CD4-positive, alpha-beta T cell treated with Interleukin-6 for 4 hours (primary cell): ENCODE measurements at regions not wholly inside any gene's neighbourhood (a gene's known extent, or its start where the extent isn't known, plus 50 kb on each side); places are given as distances from the start of the nearest gene placed in this dataset.

Source experiments
- DNase-seq: peaks from one replicate; pipeline ENCODE4 v3.0.0-alpha.2; 2020; ENCODE audit warnings: mixed read lengths

DNA sequence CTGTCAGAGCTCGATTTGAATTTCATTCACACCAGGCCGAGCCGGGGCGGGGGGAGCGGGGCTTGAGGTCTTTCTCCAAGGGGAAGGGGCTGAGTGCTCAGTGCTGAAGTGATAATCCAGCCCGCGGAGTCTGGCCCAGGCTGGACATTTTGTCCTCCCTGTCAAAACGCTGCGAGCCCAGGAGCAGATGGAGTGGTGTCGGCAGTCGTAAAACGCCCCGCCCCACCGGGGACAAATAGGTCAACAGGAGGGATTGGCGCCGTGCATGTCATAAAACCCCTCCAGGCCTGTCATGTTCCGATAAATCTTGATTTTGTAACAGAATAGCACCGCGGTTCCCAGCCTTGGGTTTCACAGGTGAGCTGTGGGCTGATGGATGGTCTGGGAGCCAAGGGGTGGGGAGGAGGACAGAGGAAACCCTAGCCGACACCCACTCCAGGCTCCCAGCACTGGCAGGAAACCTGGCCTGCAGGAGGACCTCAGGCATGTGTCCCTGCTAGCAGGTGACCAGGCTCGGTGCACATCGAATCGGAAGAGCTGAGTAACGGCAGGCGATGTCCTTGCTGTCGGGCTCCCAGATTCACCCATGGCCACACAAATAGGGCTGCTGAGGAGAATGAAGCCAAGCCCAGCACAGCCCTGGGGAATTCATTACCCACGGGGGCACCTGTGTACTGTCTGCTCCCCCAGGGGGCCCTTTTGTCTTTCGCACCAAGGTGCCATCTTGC, 341.4 kb downstream of the FOXL1 start:
- DNase-seq = no peak

DNA sequence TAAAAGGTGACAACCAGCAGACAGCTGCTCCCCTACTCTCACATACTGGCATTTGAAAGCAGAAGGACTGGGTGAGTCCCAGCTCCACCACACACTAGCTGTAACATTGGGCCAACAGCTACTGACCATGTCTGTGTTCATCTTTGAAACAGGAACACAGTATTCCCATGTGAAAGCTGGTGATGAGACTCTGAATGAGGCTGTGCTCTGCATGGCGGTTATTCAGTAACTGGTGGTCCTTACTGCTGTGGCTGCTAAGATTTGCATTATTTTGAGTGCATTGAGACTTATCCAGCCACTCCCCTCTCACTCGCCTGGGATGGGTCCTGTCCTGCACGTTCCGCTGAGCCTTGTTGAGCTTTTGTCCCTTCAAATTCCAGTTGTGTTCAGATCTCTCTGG, 342.9 kb downstream of the FOXL1 start:
- no peak for DNase-seq

DNA sequence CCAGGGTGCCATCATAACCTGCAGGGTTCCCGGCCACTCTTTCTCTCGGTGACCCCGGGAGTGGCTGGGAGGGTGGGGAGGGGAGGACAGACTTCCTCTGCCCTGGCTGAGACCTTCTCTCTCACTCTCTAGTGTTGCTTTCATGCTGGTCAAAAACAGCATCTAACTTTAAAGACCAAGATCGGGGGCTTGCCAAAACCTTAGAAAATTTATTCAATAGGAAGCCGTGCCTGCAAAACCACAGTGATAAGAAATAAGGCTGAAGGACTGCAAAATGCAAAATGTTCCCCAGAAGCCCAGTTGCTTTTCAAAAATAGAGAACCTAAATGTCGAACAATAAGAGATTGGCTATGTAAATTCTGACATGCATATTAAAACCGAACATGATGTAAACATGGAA, 344.0 kb downstream of the FOXL1 start:
- no peak for DNase-seq

DNA sequence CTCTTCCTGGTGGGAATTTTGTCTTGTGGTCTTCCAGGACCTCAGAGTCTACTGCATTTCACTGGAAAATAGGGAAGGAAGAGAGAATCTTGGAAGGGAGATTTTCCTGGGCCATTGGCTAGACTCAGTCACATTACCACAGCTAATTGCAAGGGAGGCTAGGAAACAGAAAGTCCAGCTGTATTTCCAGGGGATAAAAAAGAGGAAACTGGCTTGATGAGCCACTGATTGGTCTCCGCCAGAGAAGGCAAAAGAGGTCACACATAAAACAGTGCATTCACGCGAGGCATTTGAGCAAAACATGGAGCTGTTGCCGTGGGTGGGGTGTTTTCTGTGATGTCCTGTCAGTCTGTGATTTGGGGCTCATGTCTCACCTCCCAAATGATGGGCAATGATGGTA, 345.3 kb downstream of the FOXL1 start:
- DNase-seq = no peak

DNA sequence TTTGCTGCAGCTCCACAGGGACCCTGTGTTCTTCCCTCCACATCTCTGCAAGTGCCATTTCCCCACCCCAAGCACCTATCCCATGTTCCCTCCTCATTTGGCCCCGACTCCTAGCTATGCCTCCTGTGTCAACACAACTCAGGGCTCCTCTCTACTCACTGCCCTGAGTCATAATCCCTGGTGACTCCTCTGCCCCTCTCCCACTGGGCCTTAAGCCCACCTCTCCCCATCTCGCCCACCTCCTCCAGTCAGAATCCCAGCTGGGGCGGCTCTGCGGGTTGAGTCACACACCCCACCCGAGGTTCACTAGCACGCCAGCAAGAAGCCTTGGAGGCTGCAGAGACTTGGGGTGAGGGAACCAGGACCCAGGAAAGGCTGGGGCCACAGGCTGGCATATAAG, 346.2 kb downstream of the FOXL1 start:
- DNase-seq = no peak

DNA sequence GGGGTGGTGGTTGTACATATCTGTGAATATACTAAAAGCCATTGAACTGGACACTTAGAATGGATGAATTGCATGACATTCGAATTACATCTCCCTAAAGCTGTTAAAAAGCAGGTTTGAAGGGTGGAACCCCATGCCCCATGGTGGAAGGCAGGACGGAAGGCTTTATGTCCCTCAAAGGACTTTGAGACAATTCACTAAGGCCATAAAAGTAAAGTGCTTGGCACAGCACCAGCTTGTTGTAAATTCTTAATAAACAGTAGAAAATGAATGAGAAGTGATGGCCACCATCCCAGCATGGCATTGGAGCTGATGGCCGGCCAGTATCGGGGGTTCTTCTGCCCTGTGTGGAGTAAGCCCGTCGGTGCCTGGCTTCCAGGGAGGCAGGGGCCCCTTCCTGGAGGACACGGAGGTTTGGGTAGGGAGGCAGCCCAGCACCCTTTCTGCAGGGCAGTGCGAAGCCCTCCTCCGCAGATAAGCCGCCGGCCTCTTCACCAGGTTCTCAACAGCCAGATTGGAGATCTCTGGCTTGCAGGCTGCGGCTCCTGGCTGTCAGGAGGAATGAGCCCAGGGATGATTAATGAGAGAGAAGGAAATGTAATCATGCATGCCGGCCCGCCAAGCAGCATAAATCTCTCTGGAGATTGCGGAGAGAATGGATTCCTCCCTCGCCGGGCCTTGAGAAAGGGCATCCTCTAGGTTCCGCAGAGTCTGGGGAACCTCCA, 346.9 kb downstream of the FOXL1 start:
- DNase-seq = no peak

DNA sequence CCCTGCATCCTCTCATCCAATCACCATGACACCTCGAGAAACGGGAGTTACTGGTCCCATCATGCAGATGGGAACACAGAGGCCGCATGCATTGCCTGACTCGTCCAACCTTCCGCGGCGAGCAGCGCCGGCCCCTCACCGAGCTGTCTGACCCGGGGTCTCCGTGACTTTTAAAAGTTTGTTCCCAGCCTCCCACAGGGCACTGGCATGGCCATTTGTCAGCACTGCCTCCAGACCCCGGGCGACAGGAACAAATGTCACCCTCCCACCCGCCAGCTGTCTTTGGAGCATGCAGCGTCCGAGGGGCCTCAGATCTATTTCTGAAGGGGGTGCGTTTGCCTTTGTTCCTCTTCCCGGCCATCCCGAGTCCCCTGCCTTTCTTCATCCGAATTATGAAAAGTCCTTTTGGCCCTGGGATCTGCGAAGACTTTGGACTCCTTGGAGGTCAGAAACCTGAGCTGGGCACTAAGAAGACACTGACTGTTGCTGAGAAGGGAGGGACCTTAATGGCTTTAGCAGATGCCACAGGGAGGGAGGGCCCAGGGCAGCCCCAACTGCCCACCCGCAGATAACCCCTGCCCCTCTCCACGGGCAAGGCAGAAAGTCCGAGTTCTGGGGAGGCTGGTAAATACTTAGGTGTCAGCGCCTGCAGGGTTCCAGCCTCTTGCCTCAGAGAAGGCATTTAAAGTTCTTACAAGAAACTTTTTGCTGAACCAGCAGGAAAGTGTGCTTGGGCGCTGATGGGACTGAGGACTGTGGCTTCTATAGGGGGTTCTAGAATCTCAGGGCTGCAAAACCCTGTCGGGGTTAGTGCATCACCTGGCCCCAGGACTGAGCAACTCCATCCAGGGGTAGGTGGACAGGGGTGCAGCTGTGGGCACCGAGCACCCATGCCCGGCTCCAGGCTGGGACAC, 348.1 kb downstream of the FOXL1 start:
- no peak for DNase-seq

DNA sequence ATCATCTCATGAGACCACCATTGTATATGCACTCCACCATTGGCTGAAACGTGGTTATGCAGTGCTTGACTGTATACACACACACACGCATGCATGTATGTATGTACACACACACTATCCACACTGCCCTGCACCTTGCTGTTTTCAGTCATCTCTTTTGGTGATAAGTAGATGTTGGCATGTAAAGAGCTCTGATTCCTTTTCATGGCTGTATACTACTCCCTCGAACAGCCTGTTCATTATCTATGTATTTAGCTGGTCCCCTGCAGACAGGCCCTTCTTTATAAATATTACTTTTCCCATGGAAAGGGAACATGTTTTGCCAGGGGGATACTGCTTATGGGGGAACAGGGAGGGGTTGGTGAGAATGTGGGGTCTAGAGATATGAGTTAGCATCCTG, 349.4 kb downstream of the FOXL1 start:
- no peak for DNase-seq

DNA sequence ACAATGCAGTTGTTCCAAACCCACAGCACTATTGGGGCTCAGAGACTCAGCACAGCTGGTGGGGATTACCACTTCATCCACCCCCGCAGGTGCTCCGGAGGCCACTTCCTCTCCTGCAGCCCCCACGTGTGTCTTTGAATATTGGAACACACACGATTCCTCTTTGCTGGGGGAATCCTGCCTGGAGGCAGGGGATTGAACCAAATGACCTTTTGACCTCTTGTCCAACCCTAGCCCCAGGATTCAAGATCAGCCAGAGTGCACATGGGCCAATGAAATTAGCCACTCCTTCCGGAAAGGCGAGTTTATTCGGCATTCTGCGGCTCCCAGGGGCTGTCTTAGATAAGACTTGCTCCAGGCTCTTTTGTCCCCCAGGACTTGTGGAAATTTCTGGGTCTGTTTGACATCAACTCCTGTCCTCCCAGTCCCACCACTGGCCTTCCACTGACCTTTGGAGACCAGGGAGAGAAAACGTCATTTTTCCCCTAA, 350.2 kb downstream of the FOXL1 start:
- no peak for DNase-seq

DNA sequence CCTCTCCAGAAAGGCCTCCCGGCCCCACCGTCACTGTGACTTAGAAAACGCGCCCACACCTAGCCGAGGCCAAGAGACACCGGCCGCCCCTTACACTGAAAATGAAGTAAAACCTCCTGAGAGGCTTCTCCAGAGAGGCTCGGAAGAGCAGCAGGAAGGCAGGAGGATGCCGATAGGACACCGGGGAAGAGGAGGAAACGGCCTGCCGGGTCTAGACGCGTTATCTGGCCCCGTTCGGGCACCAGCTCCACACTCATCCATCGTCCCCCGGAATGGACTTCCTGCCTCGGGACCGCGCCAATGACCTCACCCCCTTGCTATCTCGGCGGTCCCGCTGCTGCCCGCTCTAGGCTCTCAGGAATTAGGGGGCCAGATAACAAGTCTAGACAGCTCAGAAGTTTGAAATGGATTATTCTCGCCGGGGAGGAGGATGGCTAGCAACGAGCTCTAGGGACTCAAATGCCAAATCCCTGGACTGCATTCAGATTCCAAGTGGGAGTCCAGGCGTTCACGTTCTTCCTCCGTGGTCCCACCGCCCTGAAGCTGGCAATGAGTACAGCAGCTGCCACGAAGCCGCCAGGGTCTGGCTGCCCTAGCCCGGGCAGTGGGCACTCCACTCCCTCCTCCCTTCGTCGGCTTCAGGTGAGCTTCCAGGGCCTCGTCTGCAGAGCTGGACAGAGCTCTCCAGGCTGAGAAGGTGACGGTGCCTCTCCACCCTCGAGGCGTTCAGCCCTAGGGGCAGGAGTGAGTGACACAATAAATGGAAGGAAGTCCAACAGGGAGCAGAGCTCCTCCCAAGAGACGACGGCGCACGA, 350.9 kb downstream of the FOXL1 start:
- no peak for DNase-seq

DNA sequence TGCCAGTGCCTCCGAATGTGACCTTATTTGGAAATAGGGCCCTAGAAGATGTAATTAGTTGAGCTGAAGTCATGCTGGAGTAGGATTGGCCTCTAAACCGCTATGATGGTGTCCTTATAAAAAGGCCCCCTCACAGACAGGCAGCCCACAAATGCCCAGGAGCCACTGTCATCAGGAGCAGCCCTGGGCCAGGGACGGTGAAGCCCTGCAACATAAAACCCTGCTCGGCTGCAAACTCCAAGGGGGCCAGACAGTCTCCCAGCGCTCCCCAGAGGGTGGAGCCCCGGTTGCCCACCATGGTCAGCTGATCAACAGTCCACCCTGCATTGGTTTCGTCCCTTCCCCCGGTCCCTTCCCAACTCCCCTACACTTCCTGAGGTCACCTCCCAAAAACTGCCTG, 351.7 kb downstream of the FOXL1 start:
- no peak for DNase-seq

DNA sequence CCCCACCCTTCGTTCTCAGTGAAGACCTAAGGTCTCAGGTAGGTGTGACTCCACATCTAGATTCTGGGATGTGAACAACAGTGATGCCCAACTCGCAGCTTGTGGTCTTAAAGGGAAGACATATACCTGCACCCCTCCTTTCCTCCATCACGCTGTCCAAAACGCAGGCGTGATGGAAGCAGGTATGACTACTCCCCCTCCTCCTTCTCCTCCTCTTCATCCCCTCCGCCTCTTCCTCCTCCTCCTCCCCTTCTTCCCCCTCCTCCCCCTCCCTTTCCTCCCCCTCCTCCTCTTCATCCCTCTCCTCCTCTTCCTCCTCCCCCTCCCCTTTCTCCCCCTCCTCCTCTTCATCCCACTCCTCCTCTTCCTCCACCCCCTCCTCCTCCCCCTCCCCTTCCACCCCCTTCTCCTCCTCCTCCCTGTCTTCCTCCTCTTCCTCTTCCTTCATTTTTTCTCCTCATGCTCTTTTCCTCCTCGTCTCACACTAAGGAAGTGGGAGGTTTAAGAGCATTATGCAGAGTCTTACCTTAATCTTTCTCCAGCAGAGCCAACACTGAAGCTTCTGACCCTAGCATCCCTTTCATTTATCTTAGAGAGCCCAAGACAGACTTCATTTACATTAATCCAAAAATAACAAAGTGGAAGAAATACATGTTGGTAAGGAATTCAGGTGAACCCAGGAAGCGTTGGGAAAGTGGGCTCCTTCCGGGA, 352.5 kb downstream of the FOXL1 start:
- DNase-seq = no peak

DNA sequence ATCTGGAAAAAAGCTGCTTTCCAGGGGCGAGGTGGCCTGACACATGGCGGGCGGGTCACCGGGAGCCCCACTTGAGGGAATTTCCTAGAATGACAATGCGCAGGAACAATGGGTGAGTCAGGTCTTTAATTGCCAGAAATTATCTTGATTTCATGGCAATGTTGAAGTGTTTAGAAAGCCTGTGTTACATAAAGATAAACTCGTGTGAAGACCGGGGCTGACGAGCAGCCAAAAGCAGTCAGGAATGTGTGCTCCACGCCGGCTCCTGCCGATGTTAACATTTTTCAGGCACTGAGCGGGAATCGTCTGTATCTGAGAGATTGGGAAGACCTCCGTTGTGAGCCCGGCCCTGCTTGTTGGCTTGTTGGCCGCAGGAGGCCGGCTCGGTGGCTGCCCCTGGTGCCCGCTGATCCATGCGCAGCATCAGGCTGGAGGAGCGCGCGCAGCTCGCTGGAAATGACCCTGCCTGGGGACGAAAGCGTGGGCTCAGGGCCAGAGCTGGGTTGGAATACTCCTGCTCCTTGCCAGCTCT, 353.1 kb downstream of the FOXL1 start:
- no peak for DNase-seq

DNA sequence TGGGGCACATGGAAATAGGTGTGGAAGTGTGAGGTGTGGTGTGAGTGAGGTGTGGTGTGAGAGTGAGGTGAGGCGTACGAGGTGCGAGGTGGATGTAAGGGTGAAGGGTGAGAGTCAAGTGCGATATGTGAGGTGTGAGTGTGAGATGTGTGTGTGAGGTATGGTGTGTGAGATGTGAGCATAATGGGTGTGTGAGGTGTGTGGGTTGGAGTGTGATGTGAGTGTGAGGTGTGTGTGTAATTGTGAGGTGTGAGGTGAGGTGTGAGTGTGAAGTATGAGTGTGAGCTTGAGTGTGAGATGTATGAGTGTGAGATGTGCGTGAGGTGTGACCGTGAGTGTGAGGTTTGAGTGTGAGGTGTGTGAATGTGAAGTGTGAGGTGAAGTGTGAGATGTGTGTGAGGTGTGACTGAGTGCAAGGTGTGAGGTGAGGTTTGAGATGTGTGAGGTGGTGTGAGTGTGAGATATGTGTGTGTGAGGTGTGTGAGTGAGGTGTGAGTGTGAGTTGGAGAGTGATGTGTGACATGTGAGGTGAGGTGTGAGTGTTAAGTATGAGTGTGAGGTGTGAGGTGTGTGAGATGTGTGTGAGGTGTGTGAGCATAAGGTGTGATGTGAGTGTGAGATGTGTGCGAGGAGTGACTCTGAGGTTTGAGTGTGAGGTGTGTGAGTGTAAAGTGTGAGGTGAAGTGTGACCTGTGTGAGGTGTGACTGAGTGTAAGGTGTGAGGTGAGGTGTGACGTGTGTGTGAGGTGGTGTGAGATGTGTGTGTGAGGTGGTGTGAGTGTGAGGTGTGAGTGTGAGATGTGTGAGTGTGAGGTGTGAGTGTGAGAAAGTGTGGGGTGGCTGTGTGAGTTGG, 354.0 kb downstream of the FOXL1 start:
- no peak for DNase-seq

DNA sequence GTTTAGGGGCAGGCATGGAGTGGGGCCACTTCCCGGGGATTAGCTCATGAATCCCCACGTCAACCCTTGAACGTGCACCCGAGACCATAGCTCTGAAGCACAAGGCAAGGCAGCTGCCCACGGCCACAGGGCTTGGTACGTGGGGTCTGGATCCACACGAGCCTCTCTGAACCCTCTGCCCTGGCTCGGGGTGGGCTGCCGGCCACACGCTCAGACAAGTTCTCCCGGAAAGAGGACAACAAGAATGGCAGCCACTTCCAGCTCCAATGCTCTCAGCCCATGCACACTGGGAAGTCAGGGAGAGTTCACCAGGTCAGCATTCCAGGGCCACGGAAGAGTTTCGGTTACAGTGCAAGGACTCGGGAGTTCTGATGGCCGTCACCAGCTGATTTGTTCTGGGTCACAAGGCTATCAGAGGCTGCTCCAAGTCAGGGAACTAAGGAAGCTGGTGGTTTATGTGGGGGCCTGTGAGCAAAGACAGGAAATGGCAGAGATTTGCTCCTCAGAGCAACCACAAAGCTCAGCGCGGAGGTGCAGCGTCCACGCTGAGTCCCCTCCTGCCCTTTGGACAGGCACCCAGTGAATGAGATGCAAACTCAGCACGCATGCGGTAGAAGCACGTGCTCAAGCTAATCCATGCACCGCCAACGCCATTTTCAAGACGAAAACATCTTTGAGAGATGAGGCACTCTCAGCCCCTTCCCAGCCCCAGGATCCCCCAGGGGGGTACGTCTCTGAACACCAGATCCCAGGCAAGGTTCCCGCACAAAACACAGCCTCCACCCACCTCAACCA, 356.4 kb downstream of the FOXL1 start:
- no peak for DNase-seq

DNA sequence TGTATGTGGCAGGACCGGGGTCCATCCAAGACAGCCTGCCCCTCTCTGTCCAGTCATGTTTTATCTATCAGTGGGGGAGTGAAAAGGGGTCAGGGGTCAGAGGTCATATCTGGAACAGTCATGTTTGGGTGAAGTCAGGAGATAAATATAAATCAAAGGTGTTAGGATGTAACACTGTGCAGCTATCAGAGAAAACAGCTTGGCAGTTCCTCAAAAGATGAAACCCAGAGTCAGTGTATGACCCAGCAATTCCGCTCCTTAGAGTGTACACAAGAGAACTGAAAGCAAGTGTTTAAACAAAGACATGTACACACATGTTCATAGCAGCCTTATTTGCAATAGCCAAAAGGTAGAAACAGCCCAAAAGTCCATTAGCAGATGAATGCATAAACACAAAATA, 361.3 kb downstream of the FOXL1 start:
- DNase-seq = no peak

DNA sequence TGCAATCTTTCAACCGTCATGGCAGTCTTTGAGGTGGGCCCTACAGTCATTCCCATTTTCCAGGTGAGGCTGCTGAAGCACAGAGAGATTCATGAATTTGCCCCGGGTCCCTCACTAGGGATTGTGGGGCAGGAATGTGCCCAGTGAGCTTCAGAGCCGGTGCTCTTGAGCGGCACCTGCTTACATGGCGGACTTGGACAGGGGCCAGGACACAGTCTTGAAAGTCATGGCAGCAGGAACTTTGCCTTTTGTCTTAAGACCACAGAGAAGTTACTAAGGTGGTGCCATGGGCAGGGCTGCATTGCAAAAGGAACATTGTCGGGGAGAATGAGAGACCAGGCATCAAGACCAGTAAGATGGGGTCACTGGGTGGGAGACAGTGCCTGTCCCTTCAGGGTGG, 363.4 kb downstream of the FOXL1 start:
- no peak for DNase-seq

DNA sequence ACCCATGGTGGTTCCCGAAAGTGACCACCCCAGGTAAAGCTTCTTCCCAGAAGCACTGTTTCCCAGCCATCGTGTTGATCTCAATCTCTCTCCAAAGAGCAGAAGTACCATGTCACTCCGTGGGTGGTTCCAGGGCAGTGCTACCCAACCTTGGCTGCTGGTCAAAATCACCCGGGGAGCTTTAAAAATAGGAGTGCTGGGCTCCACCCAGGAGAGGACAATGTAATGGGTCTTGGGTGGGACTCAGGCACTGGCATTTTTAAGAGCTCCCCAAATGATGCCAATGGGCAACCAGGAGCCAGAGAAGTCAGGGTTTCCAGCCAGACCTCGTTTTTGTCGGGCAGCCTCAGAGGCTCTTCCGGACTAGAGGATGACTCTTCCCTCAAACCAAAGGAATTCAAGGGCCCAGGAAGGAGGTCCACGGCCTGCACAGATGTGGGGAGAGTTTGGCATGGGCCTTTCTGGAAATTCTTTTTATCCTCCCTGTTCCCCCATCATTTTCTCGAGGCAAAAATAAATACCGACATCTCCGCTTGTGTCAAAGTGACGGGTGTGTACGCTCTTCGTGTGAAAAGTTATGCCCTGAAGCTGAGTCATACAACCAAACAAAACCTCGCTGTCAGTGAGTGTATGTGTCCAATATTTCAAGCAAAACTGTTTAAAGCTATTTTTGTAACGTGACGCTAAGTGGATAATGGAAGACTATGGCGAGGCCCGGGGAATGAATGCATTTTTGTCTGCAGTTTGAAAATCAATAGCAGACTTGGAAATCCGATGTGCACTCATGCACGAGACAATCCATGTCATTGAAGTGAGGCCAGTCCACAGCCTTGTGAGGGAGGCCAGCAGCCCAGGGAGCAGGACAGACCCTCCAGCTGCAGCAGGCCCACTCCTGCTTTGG, 364.1 kb downstream of the FOXL1 start:
- DNase-seq = no peak
